H1 (cell line): ENCODE measurements at regions not wholly inside any gene's neighbourhood (a gene's known extent, or its start where the extent isn't known, plus 50 kb on each side); places are given as distances from the start of the nearest gene placed in this dataset.

ENCODE experiments used
- ASH2L ChIP-seq: fragments of 200-600, 300-600 bp; sonication (generic); IDR thresholded peaks from one replicate; pipeline ENCODE4 v1.7.1; 2017; ENCODE audit warnings: low read length
- GTF2F1 ChIP-seq: IDR thresholded peaks from 2 replicates; pipeline ENCODE4 v1.6.1; 2012; ENCODE audit warnings: low read depth, low read length, improper control_type of control experiment, borderline replicate concordance
- JUND ChIP-seq: IDR thresholded peaks from 2 replicates; pipeline ENCODE4 v1.6.1; 2011; ENCODE audit warnings: mild to moderate bottlenecking, improper control_type of control experiment, low read length
- RBBP5 ChIP-seq: IDR thresholded peaks from 2 replicates; pipeline ENCODE4 v1.7.1; 2012; ENCODE audit warnings: low read depth, mild to moderate bottlenecking, inconsistent platforms, low read length, moderate library complexity, borderline replicate concordance
- SP1 ChIP-seq: IDR thresholded peaks from 2 replicates; pipeline ENCODE4 v1.6.1; 2011; ENCODE audit warnings: low read depth, low read length
- TF ChIP-seq, protein P1 (sequence below): IDR thresholded peaks from 2 replicates; pipeline ENCODE4 v1.6.1; 2011; ENCODE audit warnings: low read length, improper control_type of control experiment

DNA sequence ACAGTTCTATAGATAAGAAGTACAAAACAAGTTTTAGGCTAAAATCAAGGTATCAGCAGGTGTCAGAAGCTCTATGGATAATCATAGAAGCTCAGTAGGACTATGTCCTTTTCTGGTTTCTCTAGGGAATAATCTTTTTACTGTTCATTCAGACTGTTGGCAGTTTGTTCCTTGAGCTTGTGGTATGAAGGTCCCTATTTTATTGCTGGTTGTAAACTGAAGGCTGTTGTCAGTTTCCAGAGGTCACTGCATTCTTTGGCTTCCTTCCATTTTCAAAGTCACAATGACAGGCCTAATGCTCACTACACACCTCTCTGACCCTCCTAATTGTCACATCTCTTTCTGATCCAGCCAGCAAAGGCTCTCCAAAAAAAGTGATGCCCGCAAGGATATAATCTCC lies 337.9 kb upstream of the EDNRB start (continued):
- TF ChIP-seq, protein P1, sequence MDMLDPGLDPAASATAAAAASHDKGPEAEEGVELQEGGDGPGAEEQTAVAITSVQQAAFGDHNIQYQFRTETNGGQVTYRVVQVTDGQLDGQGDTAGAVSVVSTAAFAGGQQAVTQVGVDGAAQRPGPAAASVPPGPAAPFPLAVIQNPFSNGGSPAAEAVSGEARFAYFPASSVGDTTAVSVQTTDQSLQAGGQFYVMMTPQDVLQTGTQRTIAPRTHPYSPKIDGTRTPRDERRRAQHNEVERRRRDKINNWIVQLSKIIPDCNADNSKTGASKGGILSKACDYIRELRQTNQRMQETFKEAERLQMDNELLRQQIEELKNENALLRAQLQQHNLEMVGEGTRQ = no peak
- TF ChIP-seq JUND (no peak), SP1 (no peak), GTF2F1 (no peak), ASH2L (no peak), RBBP5 (no peak)
